Activated CD8-positive, alpha-beta T cell treated with anti-CD3 and anti-CD28 coated beads for 36 hours (primary cell): ENCODE measurements at regions not wholly inside any gene's neighbourhood (a gene's known extent, or its start where the extent isn't known, plus 50 kb on each side); places are given as distances from the start of the nearest gene placed in this dataset.

Source experiments
- ATAC-seq: fragments of 200-7000 bp; cut with Tn5 transposase; one replicate; pipeline ENCODE4 v1.10.0; 2021; ENCODE audit warnings: mild to moderate bottlenecking, moderate library complexity
- CTCF ChIA-PET: fragments of 350-600 bp; sonication (Branson Sonifier 250); formaldehyde crosslinking; loops from one replicate; lab custom pipeline; 2021; ENCODE audit warnings: antibody characterized with exemption; lab: Charles Lee
- POLR2A ChIA-PET: fragments of 350-600 bp; sonication (Branson Sonifier 250); formaldehyde crosslinking; loops from one replicate; lab custom pipeline; 2021; ENCODE audit warnings: antibody characterized with exemption; lab: Charles Lee
- DNase-seq: peaks from one replicate; pipeline ENCODE4 v3.0.0-alpha.2; 2020
- H3K27ac Mint-ChIP-seq: one replicate; pipeline ENCODE4 v1.8.0; 2021; ENCODE audit warnings: mild to moderate bottlenecking, mixed read lengths
- H3K27me3 Mint-ChIP-seq: one replicate; pipeline ENCODE4 v1.8.0; 2021; ENCODE audit warnings: mixed read lengths
- H3K36me3 Mint-ChIP-seq: one replicate; pipeline ENCODE4 v1.8.0; 2021; ENCODE audit warnings: low read depth, mixed read lengths
- H3K4me1 Mint-ChIP-seq: one replicate; pipeline ENCODE4 v1.8.0; 2021; ENCODE audit warnings: low read depth, mixed read lengths
- H3K4me3 Mint-ChIP-seq: one replicate; pipeline ENCODE4 v1.8.0; 2021; ENCODE audit warnings: mild to moderate bottlenecking, moderate library complexity, mixed read lengths
- H3K9me3 Mint-ChIP-seq: one replicate; pipeline ENCODE4 v1.8.0; 2021; ENCODE audit warnings: mixed read lengths
- intact Hi-C: fragments of 100-400 bp; cut with micrococcal nuclease; formaldehyde crosslinking; loops from one replicate; pipeline ENCODE4 v1.10.0; 2022
- TF ChIP-seq, protein P1 (sequence below): fragments of 200-600 bp; IDR thresholded peaks from one replicate; pipeline ENCODE4 v1.8.0; 2022; ENCODE audit warnings: antibody characterized with exemption, mild to moderate bottlenecking

GRCh38 chr13:80962173-80962572 lies 621.2 kb upstream of the SPRY2 start:
- Mint-ChIP-seq H3K27me3 (no peaks in the 10 kb centered on the region), H3K9me3 (peaks cover 3% of the 10 kb centered on the region), H3K36me3 (no peaks in the 10 kb centered on the region), H3K4me3 (no peak overlapping the region), H3K27ac (no peak overlapping the region), H3K4me1 (no peaks in the 10 kb centered on the region)
- ChIA-PET POLR2A (no interaction called here), CTCF (no interaction called here)
- TF ChIP-seq, protein P1, sequence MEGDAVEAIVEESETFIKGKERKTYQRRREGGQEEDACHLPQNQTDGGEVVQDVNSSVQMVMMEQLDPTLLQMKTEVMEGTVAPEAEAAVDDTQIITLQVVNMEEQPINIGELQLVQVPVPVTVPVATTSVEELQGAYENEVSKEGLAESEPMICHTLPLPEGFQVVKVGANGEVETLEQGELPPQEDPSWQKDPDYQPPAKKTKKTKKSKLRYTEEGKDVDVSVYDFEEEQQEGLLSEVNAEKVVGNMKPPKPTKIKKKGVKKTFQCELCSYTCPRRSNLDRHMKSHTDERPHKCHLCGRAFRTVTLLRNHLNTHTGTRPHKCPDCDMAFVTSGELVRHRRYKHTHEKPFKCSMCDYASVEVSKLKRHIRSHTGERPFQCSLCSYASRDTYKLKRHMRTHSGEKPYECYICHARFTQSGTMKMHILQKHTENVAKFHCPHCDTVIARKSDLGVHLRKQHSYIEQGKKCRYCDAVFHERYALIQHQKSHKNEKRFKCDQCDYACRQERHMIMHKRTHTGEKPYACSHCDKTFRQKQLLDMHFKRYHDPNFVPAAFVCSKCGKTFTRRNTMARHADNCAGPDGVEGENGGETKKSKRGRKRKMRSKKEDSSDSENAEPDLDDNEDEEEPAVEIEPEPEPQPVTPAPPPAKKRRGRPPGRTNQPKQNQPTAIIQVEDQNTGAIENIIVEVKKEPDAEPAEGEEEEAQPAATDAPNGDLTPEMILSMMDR = no peak
- intact Hi-C loops = no loop called here
- no peak for ATAC-seq
- DNase-seq = no peak

GRCh38 chr13:80957019-80957655 lies 616.2 kb upstream of the SPRY2 start:
- CTCF ChIA-PET = no interaction called here
- no peaks in the 10 kb centered on the region for H3K27me3 Mint-ChIP-seq
- POLR2A ChIA-PET = no interaction called here
- H3K36me3 Mint-ChIP-seq = no peaks in the 10 kb centered on the region
- intact Hi-C loops = no loop called here
- TF ChIP-seq, protein P1 = no peak
- H3K27ac Mint-ChIP-seq = no peak overlapping the region
- no peaks in the 10 kb centered on the region for H3K4me1 Mint-ChIP-seq
- H3K9me3 Mint-ChIP-seq = peaks cover 3% of the 10 kb centered on the region
- DNase-seq (no peak), ATAC-seq (no peak)
- H3K4me3 Mint-ChIP-seq = no peak overlapping the region

GRCh38 chr13:80955501-80955900 lies 614.6 kb upstream of the SPRY2 start:
- intact Hi-C loops = no loop called here
- Mint-ChIP-seq H3K4me1 (no peaks in the 10 kb centered on the region), H3K27ac (no peak overlapping the region), H3K9me3 (no peaks in the 10 kb centered on the region), H3K27me3 (no peaks in the 10 kb centered on the region), H3K4me3 (no peak overlapping the region), H3K36me3 (no peaks in the 10 kb centered on the region)
- ChIA-PET CTCF (interaction anchor here (0.6 kb wide), 1 partner anchor 20 kb away, joined by 3 read pairs; no protein-coding TSS in a partner anchor), POLR2A (no interaction called here)
- DNase-seq (no peak), ATAC-seq (no peak)
- TF ChIP-seq, protein P1 = no peak

DNA sequence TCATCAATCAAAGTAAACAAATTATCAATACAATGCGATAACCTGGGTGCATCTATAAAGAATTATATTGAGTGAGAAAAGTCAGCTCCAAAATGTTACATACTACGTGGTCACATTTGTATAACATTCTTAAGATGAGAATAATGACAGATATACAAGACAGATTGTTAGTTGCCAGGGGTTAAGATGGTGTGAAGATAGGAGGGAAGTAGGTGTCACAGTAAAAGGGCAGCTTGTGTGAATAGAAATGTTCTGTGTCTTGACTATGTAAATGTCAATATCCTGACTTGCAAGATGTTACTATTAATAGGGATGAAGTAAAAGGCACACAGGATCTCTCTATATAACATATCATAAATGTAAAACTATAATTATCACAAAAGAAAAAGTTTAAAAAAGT lies 611.2 kb upstream of the SPRY2 start:
- Mint-ChIP-seq H3K27me3 (no peaks in the 10 kb centered on the region), H3K4me1 (no peaks in the 10 kb centered on the region), H3K4me3 (no peak overlapping the region), H3K9me3 (peaks cover 2% of the 10 kb centered on the region), H3K36me3 (no peaks in the 10 kb centered on the region), H3K27ac (no peak overlapping the region)
- ATAC-seq (no peak), DNase-seq (no peak)
- TF ChIP-seq, protein P1 = no peak
- CTCF ChIA-PET = no interaction called here
- POLR2A ChIA-PET = no interaction called here
- intact Hi-C loops = no loop called here

- Mint-ChIP-seq H3K27me3 (no peaks in the 10 kb centered on the region), H3K27ac (no peak overlapping the region), H3K36me3 (no peaks in the 10 kb centered on the region), H3K4me3 (no peak overlapping the region), H3K9me3 (peaks cover 4% of the 10 kb centered on the region), H3K4me1 (no peaks in the 10 kb centered on the region)
- DNase-seq (no peak), ATAC-seq (no peak)
- CTCF ChIA-PET = no interaction called here
- POLR2A ChIA-PET = no interaction called here
- intact Hi-C loops = no loop called here
- TF ChIP-seq, protein P1 = no peak
These were observed 605.3 kb upstream of the SPRY2 start for GRCh38 chr13:80946008-80946802.
